Brain microvascular endothelial cell (primary cell): ENCODE measurements at regions not wholly inside any gene's neighbourhood (a gene's known extent, or its start where the extent isn't known, plus 50 kb on each side); places are given as distances from the start of the nearest gene placed in this dataset.
A peak's percentile ranks its signal among the peaks of the same experiment; 100 is the strongest.

Experiments
- DNase-seq: peaks from one replicate; pipeline ENCODE4 v3.0.0-alpha.2; 2020
- H3K27ac ChIP-seq: fragments of 250-450 bp; sonication (Bioruptor Pico); 2 replicates; pipeline ENCODE4 v1.5.1; 2020; ENCODE audit warnings: mild to moderate bottlenecking, moderate library complexity
- H3K27me3 ChIP-seq: fragments of 250-450 bp; sonication (Bioruptor Pico); replicated peaks from 2 replicates; pipeline ENCODE4 v1.5.1; 2020; ENCODE audit warnings: mild to moderate bottlenecking
- H3K36me3 ChIP-seq: fragments of 250-450 bp; sonication (Bioruptor Pico); replicated peaks from 2 replicates; pipeline ENCODE4 v1.5.1; 2020; ENCODE audit warnings: mild to moderate bottlenecking
- H3K4me3 ChIP-seq: 2 replicates; pipeline ENCODE4 v1.5.1; 2011; ENCODE audit warnings: low read depth, mild to moderate bottlenecking, control low read depth, low read length, moderate library complexity
- in situ Hi-C: cut with HindIII; loops from 2 replicates; pipeline ENCODE4 v1.10.0; 2017; ENCODE audit warnings: low sequenced_read_pairs, low pct_ligation_motif_present
- TF ChIP-seq, protein P1 (sequence below): IDR thresholded peaks from 2 replicates; pipeline ENCODE4 v1.5.1; 2011; ENCODE audit warnings: low read depth, mild to moderate bottlenecking, moderate library complexity, low read length, control low read depth, inconsistent platforms; ENCODE audit errors: missing control alignments

DNA sequence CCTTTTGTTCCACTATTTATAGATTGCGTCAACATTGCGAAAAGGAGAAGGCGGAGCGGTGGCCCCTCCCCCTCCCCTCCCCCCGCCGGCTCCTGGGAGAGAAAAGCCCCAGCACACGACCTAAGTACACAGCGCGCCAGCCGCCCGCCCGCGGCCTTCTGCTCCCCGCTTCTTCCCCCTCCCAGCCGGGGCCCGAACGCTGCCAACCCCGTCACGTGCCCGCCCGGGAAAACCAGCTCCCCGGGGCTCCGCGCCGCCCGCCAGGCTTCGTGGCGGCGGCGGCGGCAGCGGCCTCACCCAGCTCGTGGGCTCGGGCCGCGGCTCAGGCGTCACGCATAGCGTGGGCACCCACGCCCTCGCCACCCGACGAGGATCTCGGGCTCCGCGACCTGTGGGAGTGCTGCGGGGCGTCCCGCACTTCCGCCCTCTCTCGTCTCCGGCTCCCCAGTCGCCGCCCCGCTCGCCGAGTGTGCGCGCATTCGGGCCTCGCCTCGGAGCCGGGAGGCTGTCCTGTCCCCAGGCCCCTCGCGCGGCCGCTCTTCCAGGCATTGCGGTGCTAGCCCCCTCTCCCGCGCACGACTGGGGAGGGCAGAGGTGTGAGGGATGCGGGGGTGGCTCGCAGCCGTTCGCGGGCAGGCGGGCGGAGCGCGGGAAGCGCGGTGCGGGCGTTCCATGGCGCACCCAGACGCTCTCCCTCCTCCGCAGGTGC, 110.5 kb downstream of the KCNRG start:
- Histone ChIP-seq H3K4me3 (peak overlapping the region; percentile 86), H3K36me3 (no peaks in the 10 kb centered on the region), H3K27ac (peak overlapping the region; percentile 97), H3K27me3 (no peaks in the 10 kb centered on the region)
- in situ Hi-C loops, result no loop called here
- TF ChIP-seq, protein P1, sequence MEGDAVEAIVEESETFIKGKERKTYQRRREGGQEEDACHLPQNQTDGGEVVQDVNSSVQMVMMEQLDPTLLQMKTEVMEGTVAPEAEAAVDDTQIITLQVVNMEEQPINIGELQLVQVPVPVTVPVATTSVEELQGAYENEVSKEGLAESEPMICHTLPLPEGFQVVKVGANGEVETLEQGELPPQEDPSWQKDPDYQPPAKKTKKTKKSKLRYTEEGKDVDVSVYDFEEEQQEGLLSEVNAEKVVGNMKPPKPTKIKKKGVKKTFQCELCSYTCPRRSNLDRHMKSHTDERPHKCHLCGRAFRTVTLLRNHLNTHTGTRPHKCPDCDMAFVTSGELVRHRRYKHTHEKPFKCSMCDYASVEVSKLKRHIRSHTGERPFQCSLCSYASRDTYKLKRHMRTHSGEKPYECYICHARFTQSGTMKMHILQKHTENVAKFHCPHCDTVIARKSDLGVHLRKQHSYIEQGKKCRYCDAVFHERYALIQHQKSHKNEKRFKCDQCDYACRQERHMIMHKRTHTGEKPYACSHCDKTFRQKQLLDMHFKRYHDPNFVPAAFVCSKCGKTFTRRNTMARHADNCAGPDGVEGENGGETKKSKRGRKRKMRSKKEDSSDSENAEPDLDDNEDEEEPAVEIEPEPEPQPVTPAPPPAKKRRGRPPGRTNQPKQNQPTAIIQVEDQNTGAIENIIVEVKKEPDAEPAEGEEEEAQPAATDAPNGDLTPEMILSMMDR, result no peak
- DNase-seq, result peak; percentile 78

DNA sequence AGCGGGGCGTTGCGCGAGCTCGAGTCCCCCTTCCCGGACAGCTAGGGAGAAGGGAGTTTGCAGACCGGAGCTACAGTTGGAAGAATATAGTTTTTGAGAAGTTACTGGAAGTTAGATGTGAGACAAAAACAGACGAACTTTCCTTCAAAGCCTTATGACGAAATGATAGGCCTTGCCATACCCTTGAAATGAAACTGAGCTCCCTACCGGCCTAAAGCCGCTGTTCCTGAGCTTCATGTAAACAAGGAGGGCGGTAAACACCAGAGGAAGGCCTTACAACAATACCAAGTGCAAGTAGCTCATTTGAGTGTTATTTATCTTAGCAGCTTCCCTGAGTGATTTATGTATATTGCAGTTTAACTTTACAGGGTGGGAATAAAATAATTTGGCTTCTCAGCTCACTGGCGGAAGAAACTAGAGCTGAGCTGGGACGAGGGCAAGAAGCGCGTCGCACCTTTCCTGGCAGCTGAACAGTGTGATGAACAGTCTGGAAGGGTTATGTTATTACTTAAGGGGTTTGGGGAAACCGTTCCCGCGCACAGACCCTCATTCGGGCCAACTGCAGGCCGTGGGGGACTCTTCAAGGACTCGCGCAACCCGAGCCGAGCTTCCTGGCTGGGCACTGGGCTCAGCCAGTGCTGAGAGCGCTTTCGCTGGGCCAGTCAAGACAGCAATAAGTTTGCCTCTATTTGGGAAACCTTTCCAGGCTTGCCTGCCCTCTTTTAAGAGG, 111.2 kb downstream of the KCNRG start:
- in situ Hi-C loops, result no loop called here
- peak overlapping the region; percentile 97 for H3K27ac ChIP-seq
- no peak for DNase-seq
- no peaks in the 10 kb centered on the region for H3K36me3 ChIP-seq
- peak overlapping the region; percentile 86 for H3K4me3 ChIP-seq
- no peaks in the 10 kb centered on the region for H3K27me3 ChIP-seq
- TF ChIP-seq, protein P1, result no peak

DNA sequence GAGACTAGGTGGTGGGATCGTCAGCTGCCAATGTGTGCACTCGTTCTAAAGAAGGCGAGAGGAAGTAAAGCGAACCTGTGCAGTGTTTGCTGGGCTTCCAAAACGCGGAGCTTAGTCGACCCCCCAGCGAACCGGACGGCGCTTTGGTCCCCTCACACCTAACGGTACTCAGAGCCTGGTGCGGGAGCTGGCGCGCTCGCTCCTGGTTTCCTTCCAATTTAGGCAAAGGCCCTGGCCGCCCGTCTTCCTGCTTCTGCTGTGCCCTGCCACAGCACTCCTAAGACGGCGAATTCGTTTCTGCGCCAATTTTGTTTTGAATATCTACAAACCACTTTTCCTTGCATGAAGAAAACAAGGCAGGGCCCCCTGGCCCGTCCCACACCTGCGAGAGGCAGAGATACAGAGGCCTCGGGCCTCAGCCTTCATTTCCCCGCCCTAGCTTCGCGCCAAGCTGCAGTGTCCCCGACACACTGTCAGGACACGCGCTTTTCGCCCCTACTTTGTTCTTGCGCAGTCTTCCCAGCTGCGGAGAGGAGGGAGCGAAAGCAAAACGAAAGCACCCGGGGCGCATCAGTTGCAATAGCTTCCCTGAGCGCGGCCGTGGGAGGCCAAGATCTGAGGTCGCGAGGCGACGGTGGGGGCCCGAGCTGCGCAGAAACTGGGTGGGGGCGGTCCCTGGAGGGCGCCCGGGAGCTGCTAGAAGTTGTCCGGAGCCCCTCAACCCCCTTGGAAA, 111.9 kb downstream of the KCNRG start:
- Histone ChIP-seq H3K36me3 (no peaks in the 10 kb centered on the region), H3K4me3 (peak overlapping the region; percentile 52), H3K27ac (no peak overlapping the region), H3K27me3 (no peaks in the 10 kb centered on the region)
- TF ChIP-seq, protein P1, result peak; percentile 9
- in situ Hi-C loops, result no loop called here
- DNase-seq, result no peak

DNA sequence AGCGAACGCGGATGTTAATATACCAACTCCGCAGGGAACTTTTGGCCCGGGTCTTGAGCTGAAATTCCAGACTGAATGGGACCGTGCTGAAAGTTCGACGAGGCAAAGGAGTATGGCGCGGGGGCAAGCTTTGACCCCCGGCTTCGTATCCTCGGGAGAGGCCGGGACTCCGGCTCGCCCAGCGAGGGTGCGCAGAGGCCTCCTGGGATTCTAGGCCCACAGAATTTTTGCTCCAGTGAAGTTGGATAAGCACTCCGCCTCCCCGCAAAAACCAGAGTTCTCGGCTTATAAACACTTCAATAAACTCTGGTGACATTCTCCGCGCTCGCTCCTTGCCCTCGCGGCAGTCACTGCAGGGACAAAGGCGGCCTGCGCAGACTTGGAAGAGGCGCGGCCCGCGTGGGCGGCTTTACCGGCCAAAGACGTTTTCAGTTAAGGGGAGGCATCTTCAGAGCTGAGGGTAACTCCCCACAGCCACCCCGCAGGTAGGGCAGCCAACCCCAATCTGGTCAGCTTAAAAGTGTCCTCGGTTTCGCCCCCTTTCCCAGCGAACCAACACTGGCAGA, 112.6 kb downstream of the KCNRG start:
- in situ Hi-C loops, result no loop called here
- no peaks in the 10 kb centered on the region for H3K36me3 ChIP-seq
- no peak for DNase-seq
- H3K27me3 ChIP-seq, result no peaks in the 10 kb centered on the region
- TF ChIP-seq, protein P1, result no peak
- H3K27ac ChIP-seq, result no peak overlapping the region
- peak overlapping the region; percentile 52 for H3K4me3 ChIP-seq

DNA sequence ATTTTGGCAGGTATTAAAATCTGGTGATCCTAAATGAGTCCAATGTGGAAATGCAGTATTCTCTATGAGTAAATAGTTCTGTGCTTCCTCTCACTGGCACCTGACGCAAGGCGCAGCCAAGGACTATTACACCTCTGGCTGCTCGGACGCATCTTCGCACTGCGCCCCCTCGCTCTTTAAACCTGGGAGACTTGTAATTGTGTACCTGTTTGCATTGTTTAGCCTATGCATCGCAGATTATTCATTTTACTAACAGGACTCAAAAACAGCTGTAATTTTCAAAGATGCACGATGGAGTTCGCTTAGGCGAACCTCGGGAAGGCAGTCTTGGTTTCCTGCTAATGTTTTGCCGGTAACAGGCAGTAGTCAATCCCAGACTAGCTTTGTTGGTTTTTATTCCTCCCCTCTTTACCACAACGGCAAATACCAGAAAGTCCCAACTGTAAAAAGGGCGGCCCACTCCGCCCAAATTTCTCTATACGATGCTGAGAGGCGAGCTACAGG, 113.2 kb downstream of the KCNRG start:
- no peak for DNase-seq
- Histone ChIP-seq H3K27me3 (no peaks in the 10 kb centered on the region), H3K36me3 (no peaks in the 10 kb centered on the region)

More for the DNA sequence above, 113.2 kb downstream of the KCNRG start:
- in situ Hi-C loops, result no loop called here
- Histone ChIP-seq H3K4me3 (no peak overlapping the region), H3K27ac (no peak overlapping the region)
- TF ChIP-seq, protein P1, result no peak
